ENCODE measurements at regions not wholly inside any gene's neighbourhood (a gene's known extent, or its start where the extent isn't known, plus 50 kb on each side); places are given as distances from the start of the nearest gene placed in this dataset.

DNA sequence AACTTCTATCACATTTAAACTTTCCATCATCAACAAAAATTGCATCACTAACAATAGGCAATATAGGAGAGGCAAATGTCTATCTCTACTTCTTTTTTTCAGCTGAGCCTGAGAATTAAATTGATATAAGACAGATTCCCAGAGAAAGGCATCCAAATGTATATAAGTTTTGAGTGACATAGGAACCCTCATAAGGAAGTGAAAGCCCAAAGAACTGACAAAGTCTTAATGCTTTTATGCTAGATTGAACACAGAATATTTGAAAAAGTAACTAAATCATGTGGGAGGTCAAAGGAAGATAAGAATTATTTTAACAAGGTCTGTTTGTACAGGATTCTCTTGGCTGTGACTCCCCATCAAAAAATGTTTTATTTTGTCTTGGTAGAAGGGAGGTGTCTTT is 714.9 kb downstream of the GRXCR1 start:
- TF ChIP-seq, protein P1, sequence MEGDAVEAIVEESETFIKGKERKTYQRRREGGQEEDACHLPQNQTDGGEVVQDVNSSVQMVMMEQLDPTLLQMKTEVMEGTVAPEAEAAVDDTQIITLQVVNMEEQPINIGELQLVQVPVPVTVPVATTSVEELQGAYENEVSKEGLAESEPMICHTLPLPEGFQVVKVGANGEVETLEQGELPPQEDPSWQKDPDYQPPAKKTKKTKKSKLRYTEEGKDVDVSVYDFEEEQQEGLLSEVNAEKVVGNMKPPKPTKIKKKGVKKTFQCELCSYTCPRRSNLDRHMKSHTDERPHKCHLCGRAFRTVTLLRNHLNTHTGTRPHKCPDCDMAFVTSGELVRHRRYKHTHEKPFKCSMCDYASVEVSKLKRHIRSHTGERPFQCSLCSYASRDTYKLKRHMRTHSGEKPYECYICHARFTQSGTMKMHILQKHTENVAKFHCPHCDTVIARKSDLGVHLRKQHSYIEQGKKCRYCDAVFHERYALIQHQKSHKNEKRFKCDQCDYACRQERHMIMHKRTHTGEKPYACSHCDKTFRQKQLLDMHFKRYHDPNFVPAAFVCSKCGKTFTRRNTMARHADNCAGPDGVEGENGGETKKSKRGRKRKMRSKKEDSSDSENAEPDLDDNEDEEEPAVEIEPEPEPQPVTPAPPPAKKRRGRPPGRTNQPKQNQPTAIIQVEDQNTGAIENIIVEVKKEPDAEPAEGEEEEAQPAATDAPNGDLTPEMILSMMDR (IDR thresholded peaks at IDR 0.05) = no peak
- no peak for TF ChIP-seq POLR2A (IDR thresholded peaks at IDR 0.05)

All from uterus (tissue), 2 donors.